ENCODE measurements at regions not wholly inside any gene's neighbourhood (a gene's known extent, or its start where the extent isn't known, plus 50 kb on each side); places are given as distances from the start of the nearest gene placed in this dataset.

GRCh38 chr5:141747152-141748141 lies 65.4 kb upstream of the ARAP3 start:
- POLR2A ChIA-PET: interaction anchor here (0.6 kb wide), 1 partner anchor 32 kb away, joined by 4 read pairs; no protein-coding TSS in a partner anchor
- CTCF ChIA-PET: interaction anchor here (0.7 to 1.3 kb wide), 2 partner anchors 10 to 967 kb away, joined by 3 to 4 read pairs; no protein-coding TSS in a partner anchor
- no peak for TF ChIP-seq ZNF843 (tag by site-specific recombination; IDR thresholded peaks at IDR 0.05)
- TF ChIP-seq ZBTB48 (tag by site-specific recombination; IDR thresholded peaks at IDR 0.05): no peak
- TF ChIP-seq WT1 (tag by site-specific recombination; IDR thresholded peaks at IDR 0.05): peak; percentile 39; the same call in 1 of the 2 replicates
- no peak for TF ChIP-seq ZSCAN16 (tag by site-specific recombination; IDR thresholded peaks at IDR 0.05)
- TF ChIP-seq ZNF398 (tag by site-specific recombination; IDR thresholded peaks at IDR 0.05): peak; percentile 80
- TF ChIP-seq ZFP69B (tag by site-specific recombination; IDR thresholded peaks at IDR 0.05): no peak
- no peak for TF ChIP-seq ZIC2 (tag by site-specific recombination; IDR thresholded peaks at IDR 0.05)
- TF ChIP-seq HOXD13 (CRISPR knock-in tag; IDR thresholded peaks at IDR 0.05; ENCODE audit: borderline replicate concordance): no peak
- TF ChIP-seq ZNF488 (tag by site-specific recombination; IDR thresholded peaks at IDR 0.05): no peak
- no peak for TF ChIP-seq ZNF211 (tag by site-specific recombination; IDR thresholded peaks at IDR 0.05; ENCODE audit: low read depth)
- TF ChIP-seq ZNF140 (tag by site-specific recombination; IDR thresholded peaks at IDR 0.05): no peak
- TF ChIP-seq, protein P1, sequence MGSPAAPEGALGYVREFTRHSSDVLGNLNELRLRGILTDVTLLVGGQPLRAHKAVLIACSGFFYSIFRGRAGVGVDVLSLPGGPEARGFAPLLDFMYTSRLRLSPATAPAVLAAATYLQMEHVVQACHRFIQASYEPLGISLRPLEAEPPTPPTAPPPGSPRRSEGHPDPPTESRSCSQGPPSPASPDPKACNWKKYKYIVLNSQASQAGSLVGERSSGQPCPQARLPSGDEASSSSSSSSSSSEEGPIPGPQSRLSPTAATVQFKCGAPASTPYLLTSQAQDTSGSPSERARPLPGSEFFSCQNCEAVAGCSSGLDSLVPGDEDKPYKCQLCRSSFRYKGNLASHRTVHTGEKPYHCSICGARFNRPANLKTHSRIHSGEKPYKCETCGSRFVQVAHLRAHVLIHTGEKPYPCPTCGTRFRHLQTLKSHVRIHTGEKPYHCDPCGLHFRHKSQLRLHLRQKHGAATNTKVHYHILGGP (tag by site-specific recombination; IDR thresholded peaks at IDR 0.05): no peak
- TF ChIP-seq, protein P2, sequence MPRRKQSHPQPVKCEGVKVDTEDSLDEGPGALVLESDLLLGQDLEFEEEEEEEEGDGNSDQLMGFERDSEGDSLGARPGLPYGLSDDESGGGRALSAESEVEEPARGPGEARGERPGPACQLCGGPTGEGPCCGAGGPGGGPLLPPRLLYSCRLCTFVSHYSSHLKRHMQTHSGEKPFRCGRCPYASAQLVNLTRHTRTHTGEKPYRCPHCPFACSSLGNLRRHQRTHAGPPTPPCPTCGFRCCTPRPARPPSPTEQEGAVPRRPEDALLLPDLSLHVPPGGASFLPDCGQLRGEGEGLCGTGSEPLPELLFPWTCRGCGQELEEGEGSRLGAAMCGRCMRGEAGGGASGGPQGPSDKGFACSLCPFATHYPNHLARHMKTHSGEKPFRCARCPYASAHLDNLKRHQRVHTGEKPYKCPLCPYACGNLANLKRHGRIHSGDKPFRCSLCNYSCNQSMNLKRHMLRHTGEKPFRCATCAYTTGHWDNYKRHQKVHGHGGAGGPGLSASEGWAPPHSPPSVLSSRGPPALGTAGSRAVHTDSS (tag by site-specific recombination; IDR thresholded peaks at IDR 0.05): no peak
- TF ChIP-seq ZNF510 (tag by site-specific recombination; IDR thresholded peaks at IDR 0.05; ENCODE audit: insufficient replicate concordance): no peak
- TF ChIP-seq KLF8 (tag by site-specific recombination; IDR thresholded peaks at IDR 0.05): no peak
- TF ChIP-seq ZNF248 (tag by site-specific recombination; IDR thresholded peaks at IDR 0.05): no peak
- TF ChIP-seq ZBTB17 (tag by site-specific recombination; IDR thresholded peaks at IDR 0.05): peak; percentile 92
- no peak for TF ChIP-seq KLF1 (tag by site-specific recombination; IDR thresholded peaks at IDR 0.05)
- TF ChIP-seq ZNF76 (tag by site-specific recombination; IDR thresholded peaks at IDR 0.05; ENCODE audit: borderline replicate concordance, low read depth): 0 out of 2 replicates have a peak, but pooled peaks have one; percentile 61
- no peak for TF ChIP-seq HOXC10 (CRISPR knock-in tag; IDR thresholded peaks at IDR 0.05)
- TF ChIP-seq ZBTB1 (tag by site-specific recombination; IDR thresholded peaks at IDR 0.05): no peak
- TF ChIP-seq PRDM10 (tag by site-specific recombination; IDR thresholded peaks at IDR 0.05): peak; percentile 28
- TF ChIP-seq, protein P3, sequence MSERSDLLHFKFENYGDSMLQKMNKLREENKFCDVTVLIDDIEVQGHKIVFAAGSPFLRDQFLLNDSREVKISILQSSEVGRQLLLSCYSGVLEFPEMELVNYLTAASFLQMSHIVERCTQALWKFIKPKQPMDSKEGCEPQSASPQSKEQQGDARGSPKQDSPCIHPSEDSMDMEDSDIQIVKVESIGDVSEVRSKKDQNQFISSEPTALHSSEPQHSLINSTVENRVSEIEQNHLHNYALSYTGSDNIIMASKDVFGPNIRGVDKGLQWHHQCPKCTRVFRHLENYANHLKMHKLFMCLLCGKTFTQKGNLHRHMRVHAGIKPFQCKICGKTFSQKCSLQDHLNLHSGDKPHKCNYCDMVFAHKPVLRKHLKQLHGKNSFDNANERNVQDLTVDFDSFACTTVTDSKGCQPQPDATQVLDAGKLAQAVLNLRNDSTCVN (tag by site-specific recombination; optimal IDR thresholded peaks at IDR 0.05): no peak
- no peak for TF ChIP-seq ZNF571 (tag by site-specific recombination; IDR thresholded peaks at IDR 0.05)
- TF ChIP-seq SCRT2 (tag by site-specific recombination; IDR thresholded peaks at IDR 0.05): peak; percentile 42; the same call in 1 of the 2 replicates
- TF ChIP-seq GLIS1 (tag by site-specific recombination; IDR thresholded peaks at IDR 0.05): peak; percentile 85
- TF ChIP-seq KLF10 (tag by site-specific recombination; IDR thresholded peaks at IDR 0.05): no peak

More at GRCh38 chr5:141747152-141748141, 65.4 kb upstream of the ARAP3 start:
- Histone ChIP-seq H3K4me3 (ENCODE audit: low read depth, low read length) (no peak overlapping the region), H3K4me1 (ENCODE audit: control insufficient read depth, insufficient read depth, low read length) (0 out of 2 replicates have a peak, but pooled peaks cover 5% of the 10 kb centered on the region), H3K36me3 (ENCODE audit: control insufficient read depth in 2 of 2, insufficient read depth in 1 of 2, low read length in 2 of 2) (no peaks in the 10 kb centered on the region), H3K9me3 (ENCODE audit: control insufficient read depth, insufficient read depth, low read depth, low read length) (no peaks in the 10 kb centered on the region), H3K27ac (ENCODE audit: extremely low read depth, low read depth, low read length) (no peak overlapping the region)
